ENCODE measurements at regions not wholly inside any gene's neighbourhood (a gene's known extent, or its start where the extent isn't known, plus 50 kb on each side); places are given as distances from the start of the nearest gene placed in this dataset.
"Not testable (repeated sequence)": the region's sequence is repeated elsewhere in the genome, so short reads cannot be mapped to it uniquely, and the experiment has no call there.

GRCh38 chr2:120647487-120647886, 88.2 kb upstream of the GLI2 start:
- CTCF ChIA-PET, result no interaction called here
- Mint-ChIP-seq H3K9me3 (peaks cover 18% of the 10 kb centered on the region), H3K27me3 (no peaks in the 10 kb centered on the region), H3K27ac (no peak overlapping the region), H3K36me3 (ENCODE audit: low read depth) (peaks cover 2% of the 10 kb centered on the region), H3K4me3 (no peak overlapping the region), H3K4me1 (no peaks in the 10 kb centered on the region)
- DNase-seq, result no peak
- intact Hi-C loops (cut with micrococcal nuclease), result no loop called here
- POLR2A ChIA-PET, result no interaction called here
- ATAC-seq (ENCODE audit: low read depth), result no peak
- TF ChIP-seq CTCF (IDR thresholded peaks at IDR 0.05), result no peak

- H3K36me3 Mint-ChIP-seq (ENCODE audit: low read depth); H3K4me3 Mint-ChIP-seq; POLR2A ChIA-PET; intact Hi-C loops (cut with micrococcal nuclease); H3K27ac Mint-ChIP-seq; CTCF ChIA-PET; H3K4me1 Mint-ChIP-seq; H3K27me3 Mint-ChIP-seq; ATAC-seq (ENCODE audit: low read depth); DNase-seq: not testable (repeated sequence)
- H3K9me3 Mint-ChIP-seq, result peaks cover 24% of the 10 kb centered on the region
Measured at GRCh38 chr2:120649381-120649780, 86.3 kb upstream of the GLI2 start.

GRCh38 chr2:120650022-120650644, 85.5 kb upstream of the GLI2 start:
- Mint-ChIP-seq H3K27ac (no peak overlapping the region), H3K9me3 (peaks cover 24% of the 10 kb centered on the region), H3K36me3 (ENCODE audit: low read depth) (peaks cover 2% of the 10 kb centered on the region), H3K4me3 (no peak overlapping the region), H3K4me1 (no peaks in the 10 kb centered on the region), H3K27me3 (peaks cover 8% of the 10 kb centered on the region)
- intact Hi-C loops (cut with micrococcal nuclease), result no loop called here
- CTCF ChIA-PET, result no interaction called here
- ATAC-seq (ENCODE audit: low read depth), result no peak
- POLR2A ChIA-PET, result no interaction called here
- DNase-seq, result no peak
- TF ChIP-seq CTCF (IDR thresholded peaks at IDR 0.05), result no peak

GRCh38 chr2:120651818-120652217, 83.8 kb upstream of the GLI2 start:
- ChIA-PET POLR2A (no interaction called here), CTCF (no interaction called here)
- no peak for TF ChIP-seq CTCF (IDR thresholded peaks at IDR 0.05)
- H3K27me3 Mint-ChIP-seq, result peaks cover 12% of the 10 kb centered on the region
- H3K4me3 Mint-ChIP-seq, result no peak overlapping the region
- DNase-seq, result no peak
- no peak for ATAC-seq (ENCODE audit: low read depth)
- H3K9me3 Mint-ChIP-seq, result peaks cover 24% of the 10 kb centered on the region
- peaks cover 2% of the 10 kb centered on the region for H3K36me3 Mint-ChIP-seq (ENCODE audit: low read depth)
- H3K27ac Mint-ChIP-seq, result no peak overlapping the region
- no peaks in the 10 kb centered on the region for H3K4me1 Mint-ChIP-seq
- intact Hi-C loops (cut with micrococcal nuclease), result no loop called here

- H3K27ac Mint-ChIP-seq, result no peak overlapping the region
- no peak for TF ChIP-seq CTCF (IDR thresholded peaks at IDR 0.05)
- no peak for ATAC-seq (ENCODE audit: low read depth)
- H3K36me3 Mint-ChIP-seq (ENCODE audit: low read depth), result peaks cover 2% of the 10 kb centered on the region
- H3K27me3 Mint-ChIP-seq, result peaks cover 18% of the 10 kb centered on the region
- ChIA-PET POLR2A (no interaction called here), CTCF (no interaction called here)
- peaks cover 24% of the 10 kb centered on the region for H3K9me3 Mint-ChIP-seq
- H3K4me3 Mint-ChIP-seq, result no peak overlapping the region
- intact Hi-C loops (cut with micrococcal nuclease), result no loop called here
- H3K4me1 Mint-ChIP-seq, result no peaks in the 10 kb centered on the region
- no peak for DNase-seq
Measured at GRCh38 chr2:120653046-120653445, 82.6 kb upstream of the GLI2 start.

- peaks cover 21% of the 10 kb centered on the region for H3K27me3 Mint-ChIP-seq
- TF ChIP-seq CTCF (IDR thresholded peaks at IDR 0.05), result no peak
- peaks cover 2% of the 10 kb centered on the region for H3K36me3 Mint-ChIP-seq (ENCODE audit: low read depth)
- peaks cover 24% of the 10 kb centered on the region for H3K9me3 Mint-ChIP-seq
- POLR2A ChIA-PET, result no interaction called here
- CTCF ChIA-PET, result no interaction called here
- H3K4me1 Mint-ChIP-seq, result no peaks in the 10 kb centered on the region
- no peak overlapping the region for H3K4me3 Mint-ChIP-seq
- no peak overlapping the region for H3K27ac Mint-ChIP-seq
- intact Hi-C loops (cut with micrococcal nuclease), result no loop called here
- ATAC-seq (ENCODE audit: low read depth) (no peak), DNase-seq (no peak)
Measured at GRCh38 chr2:120653871-120654270, 81.8 kb upstream of the GLI2 start.

Data from activated B cell treated with CpG ODN at 0.5 μM for 24 hours (primary cell).